Endodermal cell (in vitro differentiated cells): ENCODE measurements at regions not wholly inside any gene's neighbourhood (a gene's known extent, or its start where the extent isn't known, plus 50 kb on each side); places are given as distances from the start of the nearest gene placed in this dataset.
A peak's percentile ranks its signal among the peaks of the same experiment; 100 is the strongest.

Experiments used
- DNase-seq: peaks from one replicate; pipeline ENCODE4 v3.0.0-alpha.2; 2017
- H3K27ac ChIP-seq: 2 replicates; pipeline ENCODE4 v1.5.1; 2013; ENCODE audit warnings: mild to moderate bottlenecking, low read depth, low read length, moderate library complexity
- H3K27me3 ChIP-seq: 2 replicates; pipeline ENCODE4 v1.6.1; 2013; ENCODE audit warnings: mild to moderate bottlenecking, low read length, moderate library complexity; ENCODE audit not compliant: insufficient read depth, control insufficient read depth, poor library complexity, severe bottlenecking
- H3K36me3 ChIP-seq: 2 replicates; pipeline ENCODE4 v1.7.0; 2013; ENCODE audit warnings: mild to moderate bottlenecking, low read length, moderate library complexity; ENCODE audit not compliant: control insufficient read depth, insufficient read depth
- H3K4me1 ChIP-seq: one replicate; pipeline ENCODE4 v1.7.0; 2013; ENCODE audit warnings: low read length; ENCODE audit not compliant: control insufficient read depth, insufficient read depth
- H3K4me3 ChIP-seq: 2 replicates; pipeline ENCODE4 v1.5.1; 2013; ENCODE audit warnings: mild to moderate bottlenecking, low read length, moderate library complexity
- H3K9ac ChIP-seq: 2 replicates; pipeline ENCODE4 v1.6.1; 2013; ENCODE audit warnings: mild to moderate bottlenecking, low read length, moderate library complexity; ENCODE audit not compliant: poor library complexity, severe bottlenecking; ENCODE audit errors: extremely low read depth
- H3K9me3 ChIP-seq: 2 replicates; pipeline ENCODE4 v1.6.1; 2013; ENCODE audit warnings: mild to moderate bottlenecking, low read length, moderate library complexity; ENCODE audit not compliant: control insufficient read depth
- H3K27ac Mint-ChIP-seq: 2 replicates; pipeline ENCODE4 v1.8.0; 2020; ENCODE audit warnings: mixed read lengths
- H3K27me3 Mint-ChIP-seq: 2 replicates; pipeline ENCODE4 v1.8.0; 2021; ENCODE audit warnings: mild to moderate bottlenecking, mixed read lengths; ENCODE audit not compliant: insufficient read depth
- H3K36me3 Mint-ChIP-seq: 2 replicates; pipeline ENCODE4 v1.8.0; 2020; ENCODE audit warnings: low read depth, mixed read lengths
- H3K4me1 Mint-ChIP-seq: 2 replicates; pipeline ENCODE4 v1.8.0; 2020; ENCODE audit warnings: mixed read lengths
- H3K4me3 Mint-ChIP-seq: 2 replicates; pipeline ENCODE4 v1.8.0; 2020; ENCODE audit warnings: mild to moderate bottlenecking, moderate library complexity, mixed read lengths
- H3K9me3 Mint-ChIP-seq: 2 replicates; pipeline ENCODE4 v1.8.0; 2020; ENCODE audit warnings: mild to moderate bottlenecking, mixed read lengths
- CTCF ChIP-seq: fragments of 200-600 bp; sonication (generic); conservative IDR thresholded peaks from 2 replicates; pipeline ENCODE4 v1.5.0; 2021; ENCODE audit warnings: antibody characterized with exemption, mild to moderate bottlenecking
- WGBS, 2 experiments: methylation state at CpG; one replicate each; pipeline versions ENCODE4 v1.1.5 to v1.1.7; 2013; ENCODE audit warnings: missing lambda C conversion rate in 2 of 2, mixed read lengths in 1 of 2; ENCODE audit not compliant: insufficient coverage in 1 of 2, insufficient read length in 1 of 2; 5-methylcytosine and 5-hydroxymethylcytosine counted together

GRCh38 chr6:54991761-54992330 lies 145.3 kb downstream of the FAM83B start:
- no peaks in the 10 kb centered on the region for H3K27me3 Mint-ChIP-seq
- Histone ChIP-seq H3K36me3 (no peaks in the 10 kb centered on the region), H3K4me1 (no peaks in the 10 kb centered on the region), H3K4me3 (no peak overlapping the region), H3K9me3 (peaks cover 9% of the 10 kb centered on the region), H3K9ac (no peak overlapping the region), H3K27ac (no peak overlapping the region), H3K27me3 (no peaks in the 10 kb centered on the region)
- WGBS, 2 experiments, result 83 to 91% methylated on average over 1 of the region's 1 CpG
- no peak for DNase-seq
- no peak overlapping the region for H3K27ac Mint-ChIP-seq
- H3K36me3 Mint-ChIP-seq, result no peaks in the 10 kb centered on the region
- H3K4me3 Mint-ChIP-seq, result no peak overlapping the region
- no peaks in the 10 kb centered on the region for H3K4me1 Mint-ChIP-seq
- TF ChIP-seq CTCF, result no peak
- H3K9me3 Mint-ChIP-seq, result no peaks in the 10 kb centered on the region

GRCh38 chr6:54992789-54993188 lies 146.2 kb downstream of the FAM83B start:
- Histone ChIP-seq H3K4me1 (no peaks in the 10 kb centered on the region), H3K4me3 (no peak overlapping the region), H3K36me3 (no peaks in the 10 kb centered on the region), H3K9ac (no peak overlapping the region), H3K27me3 (no peaks in the 10 kb centered on the region), H3K9me3 (peaks cover 9% of the 10 kb centered on the region), H3K27ac (no peak overlapping the region)
- peak; percentile 70 for DNase-seq
- H3K4me1 Mint-ChIP-seq, result no peaks in the 10 kb centered on the region
- no peaks in the 10 kb centered on the region for H3K36me3 Mint-ChIP-seq
- TF ChIP-seq CTCF, result peak; percentile 77
- H3K9me3 Mint-ChIP-seq, result no peaks in the 10 kb centered on the region
- H3K27me3 Mint-ChIP-seq, result no peaks in the 10 kb centered on the region
- no peak overlapping the region for H3K4me3 Mint-ChIP-seq
- H3K27ac Mint-ChIP-seq, result no peak overlapping the region

GRCh38 chr6:54993294-54993693 lies 146.7 kb downstream of the FAM83B start:
- Histone ChIP-seq H3K4me1 (no peaks in the 10 kb centered on the region), H3K36me3 (no peaks in the 10 kb centered on the region), H3K27ac (no peak overlapping the region), H3K4me3 (no peak overlapping the region), H3K9ac (no peak overlapping the region), H3K9me3 (peaks cover 9% of the 10 kb centered on the region), H3K27me3 (no peaks in the 10 kb centered on the region)
- H3K4me1 Mint-ChIP-seq, result no peaks in the 10 kb centered on the region
- WGBS, 2 experiments, result 81 to 100% methylated on average over 1 to 4 of the region's 4 CpGs
- no peak for DNase-seq
- H3K9me3 Mint-ChIP-seq, result no peaks in the 10 kb centered on the region
- H3K4me3 Mint-ChIP-seq, result no peak overlapping the region
- H3K36me3 Mint-ChIP-seq, result no peaks in the 10 kb centered on the region
- no peak overlapping the region for H3K27ac Mint-ChIP-seq
- no peak for TF ChIP-seq CTCF
- no peaks in the 10 kb centered on the region for H3K27me3 Mint-ChIP-seq
